ENCODE measurements at regions not wholly inside any gene's neighbourhood (a gene's known extent, or its start where the extent isn't known, plus 50 kb on each side); places are given as distances from the start of the nearest gene placed in this dataset.

DNA sequence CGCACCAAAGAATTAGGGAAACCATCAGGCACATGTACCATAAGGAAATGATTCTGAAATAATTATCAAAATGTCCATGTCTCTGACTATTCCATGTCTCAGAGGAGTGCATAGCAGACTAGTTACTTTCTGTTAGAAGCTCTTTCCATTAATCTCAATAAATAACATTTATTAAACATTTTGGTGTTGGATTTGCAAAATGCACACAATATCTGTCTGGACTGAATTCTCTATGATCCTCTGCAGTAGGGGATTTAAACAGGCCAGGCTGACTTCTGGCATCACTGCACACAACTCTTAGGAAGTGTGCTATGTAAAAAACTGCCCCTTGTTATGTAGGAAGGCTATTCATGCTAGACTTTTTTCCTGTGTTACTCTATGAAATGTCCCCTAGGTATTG lies 283.3 kb upstream of the CDH5 start:
- DNase-seq, result no peak
- TF ChIP-seq CTCF (IDR thresholded peaks at IDR 0.05) (no peak), POLR2A (IDR thresholded peaks at IDR 0.05) (no peak)
- Histone ChIP-seq H3K4me1 (no peaks in the 10 kb centered on the region), H3K27ac (no peak overlapping the region), H3K4me3 (no peak overlapping the region), H3K36me3 (no peaks in the 10 kb centered on the region), H3K27me3 (no peaks in the 10 kb centered on the region), H3K9me3 (no peaks in the 10 kb centered on the region)
- intact Hi-C loops (cut with DNase I; ENCODE audit: low total_unique reads), result no loop called here

- Histone ChIP-seq H3K4me1 (no peaks in the 10 kb centered on the region), H3K4me3 (no peak overlapping the region), H3K27me3 (no peaks in the 10 kb centered on the region), H3K27ac (no peak overlapping the region), H3K9me3 (no peaks in the 10 kb centered on the region), H3K36me3 (no peaks in the 10 kb centered on the region)
- intact Hi-C loops (cut with DNase I; ENCODE audit: low total_unique reads), result no loop called here
- no peak for TF ChIP-seq CTCF (IDR thresholded peaks at IDR 0.05)
- no peak for TF ChIP-seq POLR2A (IDR thresholded peaks at IDR 0.05)
- no peak for DNase-seq
Observed at GRCh38 chr16:66082424-66082823, 284.1 kb upstream of the CDH5 start.

DNA sequence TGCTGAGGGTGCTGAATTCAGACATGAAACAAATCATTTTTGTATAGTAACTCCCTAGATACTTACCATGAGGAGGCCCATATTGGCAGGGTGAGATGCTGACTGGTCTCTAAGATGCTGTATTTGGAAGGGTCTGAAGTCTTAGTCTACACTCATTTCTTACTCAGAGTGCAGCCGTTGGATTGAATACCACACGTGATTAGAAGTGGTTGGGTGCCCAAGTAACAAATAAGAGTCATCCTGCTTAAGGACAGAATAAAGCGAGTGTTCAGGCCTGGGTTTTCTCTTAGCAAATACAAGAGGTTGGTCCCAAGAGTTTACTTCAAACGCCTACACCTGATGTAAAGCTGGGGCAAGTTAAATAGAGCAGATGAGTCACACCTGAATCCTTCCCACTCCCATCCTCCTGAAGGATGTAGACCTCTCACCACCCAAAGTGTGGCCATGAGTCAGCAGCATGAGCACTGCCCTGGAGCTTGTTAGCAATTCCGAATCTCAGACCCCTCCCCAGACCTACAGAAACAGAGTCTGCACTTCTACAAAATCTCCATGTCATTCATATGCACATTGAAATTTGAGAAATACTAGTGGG lies 284.6 kb upstream of the CDH5 start:
- no peaks in the 10 kb centered on the region for H3K36me3 ChIP-seq
- intact Hi-C loops (cut with DNase I; ENCODE audit: low total_unique reads), result no loop called here
- no peak for DNase-seq
- TF ChIP-seq CTCF (IDR thresholded peaks at IDR 0.05), result no peak
- no peak for TF ChIP-seq POLR2A (IDR thresholded peaks at IDR 0.05)
- H3K27ac ChIP-seq, result no peak overlapping the region
- H3K9me3 ChIP-seq, result no peaks in the 10 kb centered on the region
- H3K27me3 ChIP-seq, result no peaks in the 10 kb centered on the region
- H3K4me1 ChIP-seq, result no peaks in the 10 kb centered on the region
- no peak overlapping the region for H3K4me3 ChIP-seq

- H3K36me3 ChIP-seq, result no peaks in the 10 kb centered on the region
- intact Hi-C loops (cut with DNase I; ENCODE audit: low total_unique reads), result no loop called here
- no peaks in the 10 kb centered on the region for H3K4me1 ChIP-seq
- TF ChIP-seq POLR2A (IDR thresholded peaks at IDR 0.05) (no peak), CTCF (IDR thresholded peaks at IDR 0.05) (no peak)
- no peak overlapping the region for H3K27ac ChIP-seq
- no peak overlapping the region for H3K4me3 ChIP-seq
- no peak for DNase-seq
- no peaks in the 10 kb centered on the region for H3K27me3 ChIP-seq
- H3K9me3 ChIP-seq, result no peaks in the 10 kb centered on the region
Observed at GRCh38 chr16:66079671-66080334, 286.7 kb upstream of the CDH5 start.

GRCh38 chr16:66070140-66070917 lies 296.2 kb upstream of the CDH5 start:
- DNase-seq, result peak; percentile 71 to 80
- no peaks in the 10 kb centered on the region for H3K27me3 ChIP-seq
- intact Hi-C loops (cut with DNase I; ENCODE audit: low total_unique reads), result no loop called here
- H3K36me3 ChIP-seq, result no peaks in the 10 kb centered on the region
- H3K4me3 ChIP-seq, result no peak overlapping the region
- no peak overlapping the region for H3K27ac ChIP-seq
- H3K9me3 ChIP-seq, result no peaks in the 10 kb centered on the region
- TF ChIP-seq POLR2A (IDR thresholded peaks at IDR 0.05) (no peak), CTCF (IDR thresholded peaks at IDR 0.05) (no peak)
- no peaks in the 10 kb centered on the region for H3K4me1 ChIP-seq

All from uterus (tissue), 3 donors.